Neural progenitor cell (in vitro differentiated cells): ENCODE measurements at regions not wholly inside any gene's neighbourhood (a gene's known extent, or its start where the extent isn't known, plus 50 kb on each side); places are given as distances from the start of the nearest gene placed in this dataset.

Experiments
- DNase-seq: peaks from one replicate; pipeline ENCODE4 v3.0.0-alpha.2; 2016; ENCODE audit warnings: low spot score
- H2AFZ ChIP-seq: fragments of 200-600 bp; sonication (generic); replicated peaks from 2 replicates; pipeline ENCODE4 v1.6.1; 2016; ENCODE audit warnings: antibody characterized with exemption
- H3F3A ChIP-seq: fragments of 200-600 bp; sonication (generic); 2 replicates; pipeline ENCODE4 v1.6.1; 2016; ENCODE audit warnings: antibody characterized with exemption, low read depth
- H3K27ac ChIP-seq: fragments of 200-600 bp; sonication (generic); 2 replicates; pipeline ENCODE4 v1.5.1; 2016; ENCODE audit warnings: mild to moderate bottlenecking
- H3K27me3 ChIP-seq: fragments of 200-600 bp; sonication (generic); 2 replicates; pipeline ENCODE4 v1.6.1; 2016; ENCODE audit warnings: mild to moderate bottlenecking, moderate library complexity
- H3K36me3 ChIP-seq: fragments of 200-600 bp; sonication (generic); 2 replicates; pipeline ENCODE4 v1.5.1; 2016
- H3K4me1 ChIP-seq: fragments of 200-600 bp; sonication (generic); 2 replicates; pipeline ENCODE4 v1.6.1; 2016; ENCODE audit warnings: mixed run types
- H3K4me2 ChIP-seq: fragments of 200-600 bp; sonication (generic); 2 replicates; pipeline ENCODE4 v1.6.1; 2016
- H3K4me3 ChIP-seq: fragments of 200-600 bp; sonication (generic); 2 replicates; pipeline ENCODE4 v1.5.1; 2016
- H3K79me2 ChIP-seq: fragments of 200-600 bp; sonication (generic); 2 replicates; pipeline ENCODE4 v1.6.1; 2016; ENCODE audit warnings: low read depth
- H3K9ac ChIP-seq: fragments of 200-600 bp; sonication (generic); 2 replicates; pipeline ENCODE4 v1.6.1; 2016
- H3K9me3 ChIP-seq: fragments of 200-600 bp; sonication (generic); 2 replicates; pipeline ENCODE4 v1.5.1; 2016; ENCODE audit warnings: low read depth
- H4K20me1 ChIP-seq: fragments of 200-600 bp; sonication (generic); 2 replicates; pipeline ENCODE4 v1.6.1; 2016; ENCODE audit warnings: low read depth
- H3K27ac Mint-ChIP-seq: 3 replicates; pipeline ENCODE4 v1.8.0; 2021; ENCODE audit warnings: mixed read lengths
- H3K27me3 Mint-ChIP-seq: 2 replicates; pipeline ENCODE4 v1.8.0; 2022; ENCODE audit warnings: low read depth, mild to moderate bottlenecking, inconsistent platforms, moderate library complexity, mixed read lengths; ENCODE audit not compliant: insufficient read depth
- H3K36me3 Mint-ChIP-seq: 3 replicates; pipeline ENCODE4 v1.8.0; 2021; ENCODE audit warnings: mixed read lengths
- H3K4me1 Mint-ChIP-seq: 3 replicates; pipeline ENCODE4 v1.8.0; 2021; ENCODE audit warnings: mixed read lengths
- H3K4me3 Mint-ChIP-seq: 3 replicates; pipeline ENCODE4 v1.8.0; 2021; ENCODE audit warnings: mild to moderate bottlenecking, moderate library complexity, mixed read lengths
- H3K9me3 Mint-ChIP-seq: 3 replicates; pipeline ENCODE4 v1.8.0; 2020; ENCODE audit warnings: mixed read lengths
- EZH2 ChIP-seq: fragments of 200-600 bp; sonication (generic); IDR thresholded peaks from 2 replicates; pipeline ENCODE4 v1.6.1; 2017; ENCODE audit warnings: antibody characterized with exemption, mild to moderate bottlenecking, moderate library complexity
- EZH2phosphoT487 ChIP-seq: fragments of 200-600 bp; sonication (generic); IDR thresholded peaks from 2 replicates; pipeline ENCODE4 v1.6.1; 2017; ENCODE audit warnings: antibody characterized with exemption
- TF ChIP-seq, protein P1 (sequence below): fragments of 200-600 bp; sonication (generic); IDR thresholded peaks from 2 replicates; pipeline ENCODE4 v1.5.1; 2017; ENCODE audit warnings: antibody characterized with exemption, mild to moderate bottlenecking

DNA sequence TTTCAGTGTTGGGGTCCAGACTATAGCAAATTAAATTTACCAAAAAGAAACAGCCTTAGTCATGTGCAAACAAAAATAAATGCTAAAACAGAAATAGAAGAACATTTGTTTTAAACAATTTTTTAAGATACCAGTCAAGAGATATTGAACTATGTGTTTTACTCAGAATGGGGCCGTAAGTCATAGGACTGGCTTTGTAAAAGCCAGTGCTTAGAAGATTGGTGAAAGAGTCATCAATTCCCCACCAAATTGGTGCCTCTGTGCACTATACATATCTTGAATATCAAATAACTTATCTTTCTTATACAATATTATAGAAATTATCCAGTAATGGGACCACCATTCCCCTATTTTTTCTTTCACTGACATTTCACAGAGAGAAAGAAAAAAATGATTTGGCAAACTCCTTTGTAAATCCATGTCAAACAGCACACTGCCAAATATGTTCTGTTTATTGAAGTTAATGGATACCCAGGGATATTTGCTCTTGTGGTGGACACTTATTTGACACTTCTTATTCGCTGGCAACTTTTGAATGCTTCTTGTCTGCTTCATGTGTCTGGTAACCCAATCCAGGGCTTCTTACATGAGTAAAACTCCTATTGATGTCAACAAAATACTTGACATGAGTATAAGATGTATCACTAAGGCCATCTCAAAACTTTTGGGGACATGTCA lies 145.7 kb upstream of the PKN2 start:
- no peak overlapping the region for H3K4me3 Mint-ChIP-seq
- no peaks in the 10 kb centered on the region for H3K36me3 Mint-ChIP-seq
- Histone ChIP-seq H3K27me3 (no peaks in the 10 kb centered on the region), H3K9ac (no peak overlapping the region), H4K20me1 (no peaks in the 10 kb centered on the region), H3K79me2 (no peaks in the 10 kb centered on the region), H3K36me3 (no peaks in the 10 kb centered on the region), H3K27ac (no peak overlapping the region), H3F3A (no peaks in the 10 kb centered on the region), H2AFZ (no peak overlapping the region), H3K4me2 (no peak overlapping the region), H3K4me1 (no peaks in the 10 kb centered on the region), H3K9me3 (no peaks in the 10 kb centered on the region), H3K4me3 (no peak overlapping the region)
- H3K4me1 Mint-ChIP-seq: peaks cover 9% of the 10 kb centered on the region
- H3K27me3 Mint-ChIP-seq: no peaks in the 10 kb centered on the region
- H3K9me3 Mint-ChIP-seq: no peaks in the 10 kb centered on the region
- no peak overlapping the region for H3K27ac Mint-ChIP-seq
- no peak for DNase-seq
- TF ChIP-seq, protein P1, sequence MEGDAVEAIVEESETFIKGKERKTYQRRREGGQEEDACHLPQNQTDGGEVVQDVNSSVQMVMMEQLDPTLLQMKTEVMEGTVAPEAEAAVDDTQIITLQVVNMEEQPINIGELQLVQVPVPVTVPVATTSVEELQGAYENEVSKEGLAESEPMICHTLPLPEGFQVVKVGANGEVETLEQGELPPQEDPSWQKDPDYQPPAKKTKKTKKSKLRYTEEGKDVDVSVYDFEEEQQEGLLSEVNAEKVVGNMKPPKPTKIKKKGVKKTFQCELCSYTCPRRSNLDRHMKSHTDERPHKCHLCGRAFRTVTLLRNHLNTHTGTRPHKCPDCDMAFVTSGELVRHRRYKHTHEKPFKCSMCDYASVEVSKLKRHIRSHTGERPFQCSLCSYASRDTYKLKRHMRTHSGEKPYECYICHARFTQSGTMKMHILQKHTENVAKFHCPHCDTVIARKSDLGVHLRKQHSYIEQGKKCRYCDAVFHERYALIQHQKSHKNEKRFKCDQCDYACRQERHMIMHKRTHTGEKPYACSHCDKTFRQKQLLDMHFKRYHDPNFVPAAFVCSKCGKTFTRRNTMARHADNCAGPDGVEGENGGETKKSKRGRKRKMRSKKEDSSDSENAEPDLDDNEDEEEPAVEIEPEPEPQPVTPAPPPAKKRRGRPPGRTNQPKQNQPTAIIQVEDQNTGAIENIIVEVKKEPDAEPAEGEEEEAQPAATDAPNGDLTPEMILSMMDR: no peak
- TF ChIP-seq EZH2phosphoT487: no peak
- TF ChIP-seq EZH2: no peak

DNA sequence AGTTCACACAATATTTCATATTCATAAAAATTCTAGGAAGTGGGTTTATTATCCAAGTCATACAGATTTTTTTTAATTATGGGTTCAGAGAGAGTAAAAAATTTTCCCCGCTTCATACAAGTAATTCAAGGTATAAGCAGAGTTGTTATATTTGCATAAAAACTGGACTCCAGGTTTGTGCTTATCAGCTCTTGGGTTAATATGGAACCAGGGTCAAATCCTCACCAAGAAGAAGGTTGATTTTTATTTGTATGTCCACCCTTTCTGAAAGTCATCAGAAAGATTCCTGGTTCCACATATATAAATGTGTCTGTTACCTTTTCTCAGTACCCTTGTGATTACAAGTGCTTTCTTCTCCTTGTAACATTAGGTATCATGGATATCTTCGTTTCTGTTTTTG lies 143.8 kb upstream of the PKN2 start:
- H3K79me2 ChIP-seq: no peaks in the 10 kb centered on the region
- no peak for DNase-seq
- Mint-ChIP-seq H3K4me1 (peaks cover 5% of the 10 kb centered on the region), H3K36me3 (no peaks in the 10 kb centered on the region), H3K9me3 (no peaks in the 10 kb centered on the region), H3K27me3 (no peaks in the 10 kb centered on the region), H3K4me3 (no peak overlapping the region), H3K27ac (no peak overlapping the region)
- no peak overlapping the region for H3K27ac ChIP-seq
- no peaks in the 10 kb centered on the region for H3F3A ChIP-seq
- H3K27me3 ChIP-seq: no peaks in the 10 kb centered on the region
- H3K9me3 ChIP-seq: no peaks in the 10 kb centered on the region
- no peak overlapping the region for H3K9ac ChIP-seq
- no peak overlapping the region for H2AFZ ChIP-seq
- no peaks in the 10 kb centered on the region for H3K4me1 ChIP-seq
- no peaks in the 10 kb centered on the region for H4K20me1 ChIP-seq
- H3K4me2 ChIP-seq: no peak overlapping the region
- no peaks in the 10 kb centered on the region for H3K36me3 ChIP-seq
- TF ChIP-seq, protein P1: no peak
- TF ChIP-seq EZH2phosphoT487: no peak
- no peak for TF ChIP-seq EZH2
- H3K4me3 ChIP-seq: no peak overlapping the region

DNA sequence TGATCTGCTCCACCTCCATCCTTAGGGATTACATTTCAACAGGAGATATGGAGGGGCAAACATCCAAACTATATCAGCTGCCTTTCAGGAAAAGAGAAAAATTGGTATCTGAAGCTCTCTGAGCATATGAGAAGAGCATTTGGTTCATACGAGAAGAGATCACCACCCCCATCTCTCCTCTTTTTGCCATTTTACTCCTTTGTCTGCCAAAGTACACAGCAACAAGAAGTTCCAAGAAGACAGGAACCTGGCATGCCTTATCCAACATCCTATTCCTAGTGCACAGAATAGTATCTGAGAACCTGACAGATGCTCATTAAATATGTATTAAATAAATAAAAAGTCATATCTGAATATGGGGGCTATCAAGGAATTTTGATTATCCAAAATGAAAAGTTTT lies 142.5 kb upstream of the PKN2 start:
- no peaks in the 10 kb centered on the region for H3K79me2 ChIP-seq
- H3K4me1 ChIP-seq: no peaks in the 10 kb centered on the region
- no peaks in the 10 kb centered on the region for H4K20me1 ChIP-seq
- H3K27me3 ChIP-seq: no peaks in the 10 kb centered on the region
- H3K9me3 ChIP-seq: no peaks in the 10 kb centered on the region
- no peaks in the 10 kb centered on the region for H3K36me3 ChIP-seq
- no peak overlapping the region for H3K4me3 ChIP-seq
- DNase-seq: no peak
- H2AFZ ChIP-seq: no peak overlapping the region
- no peaks in the 10 kb centered on the region for H3F3A ChIP-seq
- no peak overlapping the region for H3K4me2 ChIP-seq
- no peaks in the 10 kb centered on the region for H3K4me1 Mint-ChIP-seq
- H3K4me3 Mint-ChIP-seq: no peak overlapping the region
- no peak overlapping the region for H3K27ac Mint-ChIP-seq
- TF ChIP-seq EZH2phosphoT487: no peak
- TF ChIP-seq, protein P1: no peak
- no peak for TF ChIP-seq EZH2
- no peaks in the 10 kb centered on the region for H3K9me3 Mint-ChIP-seq
- H3K27me3 Mint-ChIP-seq: no peaks in the 10 kb centered on the region
- no peak overlapping the region for H3K27ac ChIP-seq
- no peaks in the 10 kb centered on the region for H3K36me3 Mint-ChIP-seq
- no peak overlapping the region for H3K9ac ChIP-seq
